ENCODE measurements at regions not wholly inside any gene's neighbourhood (a gene's known extent, or its start where the extent isn't known, plus 50 kb on each side); places are given as distances from the start of the nearest gene placed in this dataset.

- H3K9me3 ChIP-seq = no peaks in the 10 kb centered on the region
- no peak for TF ChIP-seq CTCF (IDR thresholded peaks at IDR 0.05)
- intact Hi-C loops (cut with DNase I, micrococcal nuclease) = no loop called here
- H3K4me3 ChIP-seq = no peak overlapping the region
- H3K4me1 ChIP-seq (ENCODE audit: low read depth) = no peaks in the 10 kb centered on the region
- no peaks in the 10 kb centered on the region for H3K36me3 ChIP-seq (ENCODE audit: low read depth)
- no peak for DNase-seq
- ATAC-seq = no peak
Measured at GRCh38 chr9:16033921-16034691, 481.3 kb downstream of the CCDC171 start.

- DNase-seq = peak in 1 of 3 donors; percentile 53
- H3K36me3 ChIP-seq (ENCODE audit: low read depth) = no peaks in the 10 kb centered on the region
- no peaks in the 10 kb centered on the region for H3K4me1 ChIP-seq (ENCODE audit: low read depth)
- intact Hi-C loops (cut with DNase I, micrococcal nuclease) = no loop called here
- H3K9me3 ChIP-seq = no peaks in the 10 kb centered on the region
- no peak overlapping the region for H3K4me3 ChIP-seq
- no peak for TF ChIP-seq CTCF (IDR thresholded peaks at IDR 0.05)
- no peak for ATAC-seq
Measured at GRCh38 chr9:16039218-16039987, 486.6 kb downstream of the CCDC171 start.

GRCh38 chr9:16039988-16040761 lies 487.3 kb downstream of the CCDC171 start:
- TF ChIP-seq CTCF (IDR thresholded peaks at IDR 0.05) = no peak
- Histone ChIP-seq H3K4me3 (no peak overlapping the region), H3K9me3 (no peaks in the 10 kb centered on the region), H3K36me3 (ENCODE audit: low read depth) (no peaks in the 10 kb centered on the region), H3K4me1 (ENCODE audit: low read depth) (no peaks in the 10 kb centered on the region)
- DNase-seq (no peak), ATAC-seq (no peak)
- intact Hi-C loops (cut with DNase I, micrococcal nuclease) = no loop called here

- Histone ChIP-seq H3K4me3 (no peak overlapping the region), H3K36me3 (ENCODE audit: low read depth) (no peaks in the 10 kb centered on the region), H3K4me1 (ENCODE audit: low read depth) (no peaks in the 10 kb centered on the region), H3K9me3 (no peaks in the 10 kb centered on the region)
- TF ChIP-seq CTCF (IDR thresholded peaks at IDR 0.05) = no peak
- no peak for ATAC-seq
- no peak for DNase-seq
- intact Hi-C loops (cut with DNase I, micrococcal nuclease) = no loop called here
Measured at GRCh38 chr9:16043756-16044578, 491.1 kb downstream of the CCDC171 start.

- no peak for ATAC-seq
- no peak for DNase-seq
- H3K9me3 ChIP-seq = no peaks in the 10 kb centered on the region
- intact Hi-C loops (cut with DNase I, micrococcal nuclease) = no loop called here
- H3K36me3 ChIP-seq (ENCODE audit: low read depth) = no peaks in the 10 kb centered on the region
- TF ChIP-seq CTCF (IDR thresholded peaks at IDR 0.05) = no peak
- no peaks in the 10 kb centered on the region for H3K4me1 ChIP-seq (ENCODE audit: low read depth)
- H3K4me3 ChIP-seq = no peak overlapping the region
Measured at GRCh38 chr9:16044579-16044881, 491.7 kb downstream of the CCDC171 start.

Data from mucosa of descending colon (tissue), 3 donors.